ENCODE measurements at regions not wholly inside any gene's neighbourhood (a gene's known extent, or its start where the extent isn't known, plus 50 kb on each side); places are given as distances from the start of the nearest gene placed in this dataset.
"Not testable (repeated sequence)": the region's sequence is repeated elsewhere in the genome, so short reads cannot be mapped to it uniquely, and the experiment has no call there.

- no peak for ATAC-seq
- no peak for DNase-seq
- H3K27ac ChIP-seq (ENCODE audit: low read length): no peak overlapping the region
- Mint-ChIP-seq H3K27ac (no peak overlapping the region), H3K4me3 (no peak overlapping the region), H3K9me3 (peaks cover 4 to 6% of the 10 kb centered on the region in 2 donors), H3K4me1 (no peaks in the 10 kb centered on the region), H3K27me3 (ENCODE audit: low read depth in 2 of 2) (peaks cover 12 to 33% of the 10 kb centered on the region in 2 donors), H3K36me3 (no peaks in the 10 kb centered on the region)
- H3K4me3 ChIP-seq (ENCODE audit: low read length): no peak overlapping the region
- H3K27me3 ChIP-seq (ENCODE audit: control insufficient read depth, insufficient read depth, low read length): peaks cover 3% of the 10 kb centered on the region
- 70% methylated on average over 10 of the region's 10 CpGs for WGBS (ENCODE audit: insufficient coverage)
- TF ChIP-seq, protein P1, sequence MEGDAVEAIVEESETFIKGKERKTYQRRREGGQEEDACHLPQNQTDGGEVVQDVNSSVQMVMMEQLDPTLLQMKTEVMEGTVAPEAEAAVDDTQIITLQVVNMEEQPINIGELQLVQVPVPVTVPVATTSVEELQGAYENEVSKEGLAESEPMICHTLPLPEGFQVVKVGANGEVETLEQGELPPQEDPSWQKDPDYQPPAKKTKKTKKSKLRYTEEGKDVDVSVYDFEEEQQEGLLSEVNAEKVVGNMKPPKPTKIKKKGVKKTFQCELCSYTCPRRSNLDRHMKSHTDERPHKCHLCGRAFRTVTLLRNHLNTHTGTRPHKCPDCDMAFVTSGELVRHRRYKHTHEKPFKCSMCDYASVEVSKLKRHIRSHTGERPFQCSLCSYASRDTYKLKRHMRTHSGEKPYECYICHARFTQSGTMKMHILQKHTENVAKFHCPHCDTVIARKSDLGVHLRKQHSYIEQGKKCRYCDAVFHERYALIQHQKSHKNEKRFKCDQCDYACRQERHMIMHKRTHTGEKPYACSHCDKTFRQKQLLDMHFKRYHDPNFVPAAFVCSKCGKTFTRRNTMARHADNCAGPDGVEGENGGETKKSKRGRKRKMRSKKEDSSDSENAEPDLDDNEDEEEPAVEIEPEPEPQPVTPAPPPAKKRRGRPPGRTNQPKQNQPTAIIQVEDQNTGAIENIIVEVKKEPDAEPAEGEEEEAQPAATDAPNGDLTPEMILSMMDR (IDR thresholded peaks at IDR 0.05): no peak
- intact Hi-C loops (cut with micrococcal nuclease): no loop called here
- no peaks in the 10 kb centered on the region for H3K9me3 ChIP-seq (ENCODE audit: control insufficient read depth, insufficient read depth, low read length)
- H3K36me3 ChIP-seq (ENCODE audit: control insufficient read depth, insufficient read depth, low read length): no peaks in the 10 kb centered on the region
- no peaks in the 10 kb centered on the region for H3K4me1 ChIP-seq (ENCODE audit: control insufficient read depth, insufficient read depth, low read length)
Measured at GRCh38 chr9:88873635-88874034, 117.6 kb upstream of the S1PR3 start.

- DNase-seq (no peak), ATAC-seq (no peak)
- peaks cover 2 to 3% of the 10 kb centered on the region in 2 donors for H3K9me3 Mint-ChIP-seq
- H3K4me3 Mint-ChIP-seq: no peak overlapping the region
- H3K36me3 Mint-ChIP-seq: no peaks in the 10 kb centered on the region
- no peak overlapping the region for H3K4me3 ChIP-seq (ENCODE audit: low read length)
- no peaks in the 10 kb centered on the region for H3K4me1 ChIP-seq (ENCODE audit: control insufficient read depth, insufficient read depth, low read length)
- H3K9me3 ChIP-seq (ENCODE audit: control insufficient read depth, insufficient read depth, low read length): no peaks in the 10 kb centered on the region
- H3K27me3 ChIP-seq (ENCODE audit: control insufficient read depth, insufficient read depth, low read length): peaks cover 3% of the 10 kb centered on the region
- no peak overlapping the region for H3K27ac ChIP-seq (ENCODE audit: low read length)
- no peaks in the 10 kb centered on the region for H3K36me3 ChIP-seq (ENCODE audit: control insufficient read depth, insufficient read depth, low read length)
- H3K4me1 Mint-ChIP-seq: no peaks in the 10 kb centered on the region
- TF ChIP-seq, protein P1 (IDR thresholded peaks at IDR 0.05): no peak
- H3K27me3 Mint-ChIP-seq (ENCODE audit: low read depth in 2 of 2): peaks cover 13 to 26% of the 10 kb centered on the region in 2 donors
- intact Hi-C loops (cut with micrococcal nuclease): no loop called here
- no peak overlapping the region for H3K27ac Mint-ChIP-seq
- WGBS (ENCODE audit: insufficient coverage): 80% methylated on average over 6 of the region's 6 CpGs
Measured at GRCh38 chr9:88874391-88874790, 116.9 kb upstream of the S1PR3 start.

DNA sequence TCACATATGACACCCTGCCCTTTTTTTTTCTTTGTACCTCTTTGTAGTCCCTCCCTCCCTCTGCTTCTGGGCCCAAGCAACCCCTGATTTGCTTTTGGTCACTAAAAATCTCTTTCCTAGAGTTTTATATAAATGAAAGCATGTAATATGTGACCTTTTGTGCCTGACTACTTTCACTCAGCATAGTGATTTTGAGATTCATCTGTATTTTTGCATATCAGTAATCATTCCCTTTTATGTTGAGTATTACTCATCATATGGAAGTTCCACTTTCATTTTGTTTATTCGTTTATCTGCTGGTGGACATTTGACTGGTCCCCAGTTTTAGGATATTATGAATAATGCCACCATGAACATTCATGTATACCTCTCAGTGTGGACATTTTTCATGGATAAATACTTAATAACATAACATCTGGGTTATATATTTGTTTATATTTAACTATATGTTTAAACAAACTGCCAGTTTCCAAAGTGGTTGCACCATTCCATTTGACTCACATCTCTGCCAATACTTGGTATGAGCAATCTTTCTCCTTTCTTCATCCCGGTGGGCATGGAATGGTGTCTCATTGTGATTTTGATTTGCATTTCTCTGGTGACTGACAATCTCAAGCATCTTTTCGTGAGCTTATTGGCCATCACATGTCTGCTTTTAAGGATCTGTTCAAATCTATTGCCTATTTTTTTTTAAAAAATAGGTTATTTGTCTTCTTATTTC is 115.7 kb upstream of the S1PR3 start:
- Histone ChIP-seq H3K9me3 (ENCODE audit: control insufficient read depth, insufficient read depth, low read length) (no peaks in the 10 kb centered on the region), H3K36me3 (ENCODE audit: control insufficient read depth, insufficient read depth, low read length) (no peaks in the 10 kb centered on the region), H3K27ac (ENCODE audit: low read length) (no peak overlapping the region), H3K4me3 (ENCODE audit: low read length) (no peak overlapping the region), H3K27me3 (ENCODE audit: control insufficient read depth, insufficient read depth, low read length) (no peaks in the 10 kb centered on the region), H3K4me1 (ENCODE audit: control insufficient read depth, insufficient read depth, low read length) (no peaks in the 10 kb centered on the region)
- intact Hi-C loops (cut with micrococcal nuclease): no loop called here
- ATAC-seq (no peak), DNase-seq (no peak)
- WGBS (ENCODE audit: insufficient coverage): 70% methylated on average over 2 of the region's 3 CpGs
- Mint-ChIP-seq H3K9me3 (peaks cover 0 to 2% of the 10 kb centered on the region in 2 donors), H3K4me3 (no peak overlapping the region), H3K36me3 (no peaks in the 10 kb centered on the region), H3K4me1 (no peaks in the 10 kb centered on the region), H3K27me3 (ENCODE audit: low read depth in 2 of 2) (peaks cover 12 to 18% of the 10 kb centered on the region in 2 donors), H3K27ac (no peak overlapping the region)
- TF ChIP-seq, protein P1 (IDR thresholded peaks at IDR 0.05): no peak

DNA sequence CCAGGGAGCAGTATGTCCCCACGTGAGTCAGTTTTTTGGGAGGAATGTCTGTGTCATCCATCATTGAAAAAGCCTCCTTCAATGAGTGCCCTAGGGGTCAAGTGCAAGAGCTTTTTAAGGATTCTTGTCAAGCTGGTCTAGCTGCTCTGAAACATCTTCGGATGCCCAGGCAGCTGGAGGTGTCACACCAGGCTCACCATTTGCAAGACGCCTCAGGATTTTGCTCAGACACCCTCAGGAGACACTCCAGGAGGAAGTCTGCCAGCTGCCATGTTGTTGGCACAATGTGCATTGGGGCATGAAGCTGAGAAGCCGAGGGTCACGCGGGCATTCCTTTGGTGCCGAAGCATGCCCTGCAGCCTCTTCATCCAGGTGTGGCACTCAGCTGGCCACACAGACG is 111.1 kb upstream of the S1PR3 start:
- H3K4me3 Mint-ChIP-seq: no peak overlapping the region
- DNase-seq (no peak), ATAC-seq (no peak)
- intact Hi-C loops (cut with micrococcal nuclease): no loop called here
- H3K9me3 Mint-ChIP-seq: no peaks in the 10 kb centered on the region
- no peak overlapping the region for H3K27ac Mint-ChIP-seq
- Histone ChIP-seq H3K27me3 (ENCODE audit: control insufficient read depth, insufficient read depth, low read length) (no peaks in the 10 kb centered on the region), H3K4me1 (ENCODE audit: control insufficient read depth, insufficient read depth, low read length) (no peaks in the 10 kb centered on the region), H3K9me3 (ENCODE audit: control insufficient read depth, insufficient read depth, low read length) (no peaks in the 10 kb centered on the region), H3K36me3 (ENCODE audit: control insufficient read depth, insufficient read depth, low read length) (no peaks in the 10 kb centered on the region), H3K27ac (ENCODE audit: low read length) (no peak overlapping the region), H3K4me3 (ENCODE audit: low read length) (no peak overlapping the region)
- no peaks in the 10 kb centered on the region for H3K4me1 Mint-ChIP-seq
- no peaks in the 10 kb centered on the region for H3K36me3 Mint-ChIP-seq
- whole genome bisulfite sequencing (ENCODE audit: insufficient coverage): 76% methylated on average over 8 of the region's 8 CpGs
- TF ChIP-seq, protein P1 (IDR thresholded peaks at IDR 0.05): no peak
- H3K27me3 Mint-ChIP-seq (ENCODE audit: low read depth in 2 of 2): peaks cover 11 to 42% of the 10 kb centered on the region in 2 donors

- H3K36me3 Mint-ChIP-seq; H3K4me3 Mint-ChIP-seq; H3K4me1 Mint-ChIP-seq; H3K9me3 Mint-ChIP-seq; H3K9me3 ChIP-seq (ENCODE audit: control insufficient read depth, insufficient read depth, low read length); H3K27ac ChIP-seq (ENCODE audit: low read length); ATAC-seq; H3K36me3 ChIP-seq (ENCODE audit: control insufficient read depth, insufficient read depth, low read length); H3K4me3 ChIP-seq (ENCODE audit: low read length); H3K27ac Mint-ChIP-seq; H3K4me1 ChIP-seq (ENCODE audit: control insufficient read depth, insufficient read depth, low read length); intact Hi-C loops (cut with micrococcal nuclease); DNase-seq; H3K27me3 ChIP-seq (ENCODE audit: control insufficient read depth, insufficient read depth, low read length): not testable (repeated sequence)
- no CpG with 5 or more reads among the region's 1 CpG for WGBS (ENCODE audit: insufficient coverage)
- H3K27me3 Mint-ChIP-seq (ENCODE audit: low read depth in 2 of 2): peaks cover 7 to 34% of the 10 kb centered on the region in 2 donors
Measured at GRCh38 chr9:88884291-88884690, 107.0 kb upstream of the S1PR3 start.
